Loucy (cell line): ENCODE measurements at regions not wholly inside any gene's neighbourhood (a gene's known extent, or its start where the extent isn't known, plus 50 kb on each side); places are given as distances from the start of the nearest gene placed in this dataset.

Experiments
- H2AFZ ChIP-seq: fragments of 200-600 bp; sonication (generic); 2 replicates; pipeline ENCODE4 v1.6.0; 2016; ENCODE audit warnings: antibody characterized with exemption, mild to moderate bottlenecking, low read length, moderate library complexity
- H3F3A ChIP-seq: fragments of 200-600 bp; 2 replicates; pipeline ENCODE4 v1.6.0; 2016; ENCODE audit warnings: antibody characterized with exemption, low read depth, mild to moderate bottlenecking
- H3K27me3 ChIP-seq: fragments of 200-600 bp; sonication (generic); 2 replicates; pipeline ENCODE4 v1.6.1; 2014; ENCODE audit warnings: low read length, mild to moderate bottlenecking; ENCODE audit not compliant: insufficient read depth, poor library complexity, severe bottlenecking
- H3K36me3 ChIP-seq: fragments of 200-600 bp; sonication (generic); 2 replicates; pipeline ENCODE4 v1.6.1; 2016; ENCODE audit warnings: low read length; ENCODE audit not compliant: insufficient read depth
- H3K4me1 ChIP-seq: fragments of 200-600 bp; sonication (generic); 2 replicates; pipeline ENCODE4 v1.5.1; 2014; ENCODE audit warnings: low read length, mild to moderate bottlenecking; ENCODE audit not compliant: insufficient read depth, poor library complexity, severe bottlenecking
- H3K4me2 ChIP-seq: fragments of 200-600 bp; sonication (generic); 2 replicates; pipeline ENCODE4 v1.6.0; 2014; ENCODE audit warnings: antibody characterized with exemption, low read length, low read depth, mild to moderate bottlenecking; ENCODE audit not compliant: poor library complexity, severe bottlenecking
- H3K4me3 ChIP-seq: fragments of 200-600 bp; sonication (generic); 2 replicates; pipeline ENCODE4 v1.5.1; 2014; ENCODE audit warnings: low read length, mild to moderate bottlenecking, mixed read lengths; ENCODE audit not compliant: poor library complexity, severe bottlenecking
- H3K79me2 ChIP-seq: fragments of 200-600 bp; sonication (generic); 2 replicates; pipeline ENCODE4 v1.6.1; 2014; ENCODE audit warnings: low read length; ENCODE audit not compliant: insufficient read depth
- H3K9ac ChIP-seq: fragments of 200-600 bp; sonication (generic); 2 replicates; pipeline ENCODE4 v1.6.0; 2014; ENCODE audit warnings: mild to moderate bottlenecking, low read depth, low read length, moderate library complexity; ENCODE audit not compliant: poor library complexity, severe bottlenecking
- H3K9me2 ChIP-seq: fragments of 200-600 bp; sonication (generic); replicated peaks from 2 replicates; pipeline ENCODE4 v1.6.1; 2016; ENCODE audit warnings: low read depth, low read length, mixed read lengths
- H3K9me3 ChIP-seq: fragments of 200-600 bp; sonication (generic); 2 replicates; pipeline ENCODE4 v1.6.1; 2014; ENCODE audit warnings: mild to moderate bottlenecking, antibody characterized with exemption, low read length, low read depth; ENCODE audit not compliant: insufficient read depth
- H4K20me1 ChIP-seq: fragments of 200-600 bp; sonication (generic); 2 replicates; pipeline ENCODE4 v1.6.0; 2014; ENCODE audit warnings: antibody characterized with exemption, low read length, mild to moderate bottlenecking; ENCODE audit not compliant: insufficient read depth, poor library complexity, severe bottlenecking
- EZH2phosphoT487 ChIP-seq: fragments of 200-600 bp; IDR thresholded peaks from 2 replicates; pipeline ENCODE4 v1.6.1; 2018; ENCODE audit warnings: antibody characterized with exemption, mild to moderate bottlenecking, moderate library complexity, borderline replicate concordance
- TF ChIP-seq, protein P1 (sequence below): fragments of 200-600 bp; sonication (generic); conservative IDR thresholded peaks from 2 replicates; pipeline ENCODE4 v1.5.1; 2014; ENCODE audit warnings: mild to moderate bottlenecking, antibody characterized with exemption, low read length

GRCh38 chrX:71000139-71000538, 68.0 kb downstream of the SNX12 start:
- no peaks in the 10 kb centered on the region for H3K9me3 ChIP-seq
- H3K4me3 ChIP-seq: no peak overlapping the region
- H3K4me1 ChIP-seq: no peaks in the 10 kb centered on the region
- H3K9me2 ChIP-seq: no peaks in the 10 kb centered on the region
- no peaks in the 10 kb centered on the region for H3K27me3 ChIP-seq
- H4K20me1 ChIP-seq: no peaks in the 10 kb centered on the region
- no peaks in the 10 kb centered on the region for H3F3A ChIP-seq
- H3K79me2 ChIP-seq: no peaks in the 10 kb centered on the region
- no peak for TF ChIP-seq EZH2phosphoT487
- TF ChIP-seq, protein P1, sequence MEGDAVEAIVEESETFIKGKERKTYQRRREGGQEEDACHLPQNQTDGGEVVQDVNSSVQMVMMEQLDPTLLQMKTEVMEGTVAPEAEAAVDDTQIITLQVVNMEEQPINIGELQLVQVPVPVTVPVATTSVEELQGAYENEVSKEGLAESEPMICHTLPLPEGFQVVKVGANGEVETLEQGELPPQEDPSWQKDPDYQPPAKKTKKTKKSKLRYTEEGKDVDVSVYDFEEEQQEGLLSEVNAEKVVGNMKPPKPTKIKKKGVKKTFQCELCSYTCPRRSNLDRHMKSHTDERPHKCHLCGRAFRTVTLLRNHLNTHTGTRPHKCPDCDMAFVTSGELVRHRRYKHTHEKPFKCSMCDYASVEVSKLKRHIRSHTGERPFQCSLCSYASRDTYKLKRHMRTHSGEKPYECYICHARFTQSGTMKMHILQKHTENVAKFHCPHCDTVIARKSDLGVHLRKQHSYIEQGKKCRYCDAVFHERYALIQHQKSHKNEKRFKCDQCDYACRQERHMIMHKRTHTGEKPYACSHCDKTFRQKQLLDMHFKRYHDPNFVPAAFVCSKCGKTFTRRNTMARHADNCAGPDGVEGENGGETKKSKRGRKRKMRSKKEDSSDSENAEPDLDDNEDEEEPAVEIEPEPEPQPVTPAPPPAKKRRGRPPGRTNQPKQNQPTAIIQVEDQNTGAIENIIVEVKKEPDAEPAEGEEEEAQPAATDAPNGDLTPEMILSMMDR: no peak
- no peaks in the 10 kb centered on the region for H3K36me3 ChIP-seq
- no peak overlapping the region for H3K9ac ChIP-seq
- H3K4me2 ChIP-seq: no peak overlapping the region
- H2AFZ ChIP-seq: 0 out of 2 replicates have a peak overlapping the region, but pooled peaks have one; percentile 73

GRCh38 chrX:70998411-70999027, 67.6 kb upstream of the SLC7A3 start:
- TF ChIP-seq, protein P1: peak; percentile 56
- TF ChIP-seq EZH2phosphoT487: no peak
- H3K27me3 ChIP-seq: no peaks in the 10 kb centered on the region
- no peaks in the 10 kb centered on the region for H3K9me3 ChIP-seq
- no peaks in the 10 kb centered on the region for H4K20me1 ChIP-seq
- H3K4me1 ChIP-seq: no peaks in the 10 kb centered on the region
- H3F3A ChIP-seq: no peaks in the 10 kb centered on the region
- H3K9me2 ChIP-seq: no peaks in the 10 kb centered on the region
- no peaks in the 10 kb centered on the region for H3K36me3 ChIP-seq
- no peak overlapping the region for H3K9ac ChIP-seq
- H2AFZ ChIP-seq: no peak overlapping the region
- H3K4me2 ChIP-seq: no peak overlapping the region
- H3K4me3 ChIP-seq: no peak overlapping the region
- H3K79me2 ChIP-seq: no peaks in the 10 kb centered on the region

DNA sequence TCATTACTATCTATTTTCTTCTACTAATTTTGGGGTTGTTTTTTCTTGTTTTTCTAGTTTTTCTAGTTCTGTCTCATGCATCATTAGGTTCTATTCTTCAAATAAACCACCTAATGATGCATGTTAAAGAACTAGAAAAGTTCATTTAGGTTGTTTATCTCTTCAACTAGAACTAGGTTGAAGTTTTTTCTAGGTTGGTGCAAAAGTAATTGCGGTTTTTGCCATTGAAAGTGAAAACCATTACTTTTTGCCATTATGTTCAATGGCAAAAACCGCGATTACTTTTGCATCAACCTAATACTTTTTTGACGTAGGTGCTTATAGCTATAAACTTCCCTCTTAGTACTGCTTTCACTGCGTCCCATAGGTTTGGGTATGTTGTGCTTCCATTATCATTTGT, 64.4 kb upstream of the SLC7A3 start:
- no peak overlapping the region for H3K4me3 ChIP-seq
- no peak overlapping the region for H3K9ac ChIP-seq
- no peaks in the 10 kb centered on the region for H3K9me3 ChIP-seq
- H4K20me1 ChIP-seq: no peaks in the 10 kb centered on the region
- no peaks in the 10 kb centered on the region for H3K27me3 ChIP-seq
- no peaks in the 10 kb centered on the region for H3K9me2 ChIP-seq
- no peaks in the 10 kb centered on the region for H3F3A ChIP-seq
- H3K36me3 ChIP-seq: no peaks in the 10 kb centered on the region
- H3K79me2 ChIP-seq: no peaks in the 10 kb centered on the region
- TF ChIP-seq, protein P1: no peak
- TF ChIP-seq EZH2phosphoT487: no peak
- H3K4me1 ChIP-seq: no peaks in the 10 kb centered on the region
- no peak overlapping the region for H3K4me2 ChIP-seq
- H2AFZ ChIP-seq: no peak overlapping the region
